ENCODE measurements at regions not wholly inside any gene's neighbourhood (a gene's known extent, or its start where the extent isn't known, plus 50 kb on each side); places are given as distances from the start of the nearest gene placed in this dataset.

- intact Hi-C loops (cut with micrococcal nuclease; ENCODE audit: unreplicated experiment) (no loop called here), in situ Hi-C loops (cut with HindIII; ENCODE audit: low pct_unique_long_range_greater_than_20kb, low sequenced_read_pairs) (no loop called here)
- BruUV-seq (replicated peaks) = no TSS peak
- POLR2A ChIA-PET = no interaction called here
- ATAC-seq (no peak), DNase-seq (ENCODE audit: low read depth, low spot score) (no peak)
- CTCF ChIA-PET = no interaction called here
- Histone ChIP-seq H3K4me1 (ENCODE audit: control insufficient read depth, insufficient read depth, low read length) (no peaks in the 10 kb centered on the region), H3K27ac (ENCODE audit: low read length) (no peak overlapping the region), H3K9me3 (ENCODE audit: control insufficient read depth, insufficient read depth, low read depth, low read length) (no peaks in the 10 kb centered on the region), H3K4me3 (ENCODE audit: low read depth in 2 of 2, low read length in 2 of 2) (no peak overlapping the region), H3K36me3 (ENCODE audit: control insufficient read depth, insufficient read depth, low read length) (no peaks in the 10 kb centered on the region), H3K27me3 (ENCODE audit: control insufficient read depth, insufficient read depth, low read length) (no peaks in the 10 kb centered on the region)
- TF ChIP-seq CTCF (IDR thresholded peaks at IDR 0.05) = no peak
- TF ChIP-seq SIN3A (IDR thresholded peaks at IDR 0.05; ENCODE audit: borderline replicate concordance, insufficient read depth, low read depth, low read length) = no peak
- TF ChIP-seq TCF7L2 (IDR thresholded peaks at IDR 0.05; ENCODE audit: low read depth, low read length) = no peak
- TF ChIP-seq REST (IDR thresholded peaks at IDR 0.05; ENCODE audit: insufficient read depth in 1 of 2, low read depth in 2 of 2, low read length in 1 of 2) = no peak
- TF ChIP-seq POLR2AphosphoS5 (IDR thresholded peaks at IDR 0.05; ENCODE audit: low read depth, low read length) = no peak
These were observed 97.8 kb upstream of the IGSF10 start for GRCh38 chr3:151558661-151559060.

- Histone ChIP-seq H3K4me1 (ENCODE audit: control insufficient read depth, insufficient read depth, low read length) (no peaks in the 10 kb centered on the region), H3K9me3 (ENCODE audit: control insufficient read depth, insufficient read depth, low read depth, low read length) (no peaks in the 10 kb centered on the region), H3K36me3 (ENCODE audit: control insufficient read depth, insufficient read depth, low read length) (no peaks in the 10 kb centered on the region), H3K27ac (ENCODE audit: low read length) (no peak overlapping the region), H3K27me3 (ENCODE audit: control insufficient read depth, insufficient read depth, low read length) (no peaks in the 10 kb centered on the region), H3K4me3 (ENCODE audit: low read depth in 2 of 2, low read length in 2 of 2) (no peak overlapping the region)
- ChIA-PET POLR2A (interaction anchor here (0.6 kb wide), 1 partner anchor 23 kb away, joined by 4 read pairs; no protein-coding TSS in a partner anchor), CTCF (no interaction called here)
- in situ Hi-C loops (cut with HindIII; ENCODE audit: low pct_unique_long_range_greater_than_20kb, low sequenced_read_pairs) = no loop called here
- intact Hi-C loops (cut with micrococcal nuclease; ENCODE audit: unreplicated experiment) = no loop called here
- no TSS peak for BruUV-seq (replicated peaks)
- no peak for DNase-seq (ENCODE audit: low read depth, low spot score)
- ATAC-seq = no peak
- TF ChIP-seq CTCF (IDR thresholded peaks at IDR 0.05) = no peak
- no peak for TF ChIP-seq SIN3A (IDR thresholded peaks at IDR 0.05; ENCODE audit: borderline replicate concordance, insufficient read depth, low read depth, low read length)
- no peak for TF ChIP-seq TCF7L2 (IDR thresholded peaks at IDR 0.05; ENCODE audit: low read depth, low read length)
- no peak for TF ChIP-seq POLR2AphosphoS5 (IDR thresholded peaks at IDR 0.05; ENCODE audit: low read depth, low read length)
- TF ChIP-seq REST (IDR thresholded peaks at IDR 0.05; ENCODE audit: insufficient read depth in 1 of 2, low read depth in 2 of 2, low read length in 1 of 2) = no peak
These were observed 96.4 kb upstream of the IGSF10 start for GRCh38 chr3:151557068-151557840.
